ENCODE measurements at regions not wholly inside any gene's neighbourhood (a gene's known extent, or its start where the extent isn't known, plus 50 kb on each side); places are given as distances from the start of the nearest gene placed in this dataset.

DNA sequence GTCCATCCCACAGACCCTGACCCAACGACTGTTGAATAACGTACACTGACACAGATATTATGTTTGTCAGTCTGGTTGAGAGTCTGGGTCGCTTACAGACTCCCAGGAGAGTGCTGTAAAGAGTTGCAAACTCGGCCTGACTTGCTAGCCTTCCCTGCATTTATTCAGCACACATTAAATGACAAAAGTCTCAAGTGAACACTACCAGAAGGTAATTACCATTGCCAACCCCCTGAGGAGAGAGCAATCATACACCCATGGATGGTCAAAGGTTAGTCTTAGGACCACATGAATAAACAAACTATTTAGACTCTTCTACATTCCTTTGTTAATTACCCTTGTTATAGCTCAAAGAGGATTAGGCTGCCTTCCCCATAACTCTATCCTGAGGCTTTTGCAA lies 1048.6 kb downstream of the PCDH17 start:
- no peak for TF ChIP-seq TAF1 (IDR thresholded peaks at IDR 0.05; ENCODE audit: borderline replicate concordance, insufficient read depth, low read length)
- TF ChIP-seq FOXP2 (optimal IDR thresholded peaks at IDR 0.05; ENCODE audit: borderline replicate concordance, extremely low read depth, extremely low read length, insufficient read depth): no peak
- TF ChIP-seq SIN3A (IDR thresholded peaks at IDR 0.05; ENCODE audit: borderline replicate concordance, insufficient read depth, low read length): no peak
- TF ChIP-seq, protein P1, sequence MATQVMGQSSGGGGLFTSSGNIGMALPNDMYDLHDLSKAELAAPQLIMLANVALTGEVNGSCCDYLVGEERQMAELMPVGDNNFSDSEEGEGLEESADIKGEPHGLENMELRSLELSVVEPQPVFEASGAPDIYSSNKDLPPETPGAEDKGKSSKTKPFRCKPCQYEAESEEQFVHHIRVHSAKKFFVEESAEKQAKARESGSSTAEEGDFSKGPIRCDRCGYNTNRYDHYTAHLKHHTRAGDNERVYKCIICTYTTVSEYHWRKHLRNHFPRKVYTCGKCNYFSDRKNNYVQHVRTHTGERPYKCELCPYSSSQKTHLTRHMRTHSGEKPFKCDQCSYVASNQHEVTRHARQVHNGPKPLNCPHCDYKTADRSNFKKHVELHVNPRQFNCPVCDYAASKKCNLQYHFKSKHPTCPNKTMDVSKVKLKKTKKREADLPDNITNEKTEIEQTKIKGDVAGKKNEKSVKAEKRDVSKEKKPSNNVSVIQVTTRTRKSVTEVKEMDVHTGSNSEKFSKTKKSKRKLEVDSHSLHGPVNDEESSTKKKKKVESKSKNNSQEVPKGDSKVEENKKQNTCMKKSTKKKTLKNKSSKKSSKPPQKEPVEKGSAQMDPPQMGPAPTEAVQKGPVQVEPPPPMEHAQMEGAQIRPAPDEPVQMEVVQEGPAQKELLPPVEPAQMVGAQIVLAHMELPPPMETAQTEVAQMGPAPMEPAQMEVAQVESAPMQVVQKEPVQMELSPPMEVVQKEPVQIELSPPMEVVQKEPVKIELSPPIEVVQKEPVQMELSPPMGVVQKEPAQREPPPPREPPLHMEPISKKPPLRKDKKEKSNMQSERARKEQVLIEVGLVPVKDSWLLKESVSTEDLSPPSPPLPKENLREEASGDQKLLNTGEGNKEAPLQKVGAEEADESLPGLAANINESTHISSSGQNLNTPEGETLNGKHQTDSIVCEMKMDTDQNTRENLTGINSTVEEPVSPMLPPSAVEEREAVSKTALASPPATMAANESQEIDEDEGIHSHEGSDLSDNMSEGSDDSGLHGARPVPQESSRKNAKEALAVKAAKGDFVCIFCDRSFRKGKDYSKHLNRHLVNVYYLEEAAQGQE (IDR thresholded peaks at IDR 0.05; ENCODE audit: insufficient read depth in 1 of 2, low read depth in 2 of 2, low read length in 2 of 2): no peak
- TF ChIP-seq POLR2AphosphoS5 (IDR thresholded peaks at IDR 0.05; ENCODE audit: low read depth, low read length): no peak

- TF ChIP-seq, protein P1 (IDR thresholded peaks at IDR 0.05; ENCODE audit: insufficient read depth in 1 of 2, low read depth in 2 of 2, low read length in 2 of 2): no peak
- no peak for TF ChIP-seq SIN3A (IDR thresholded peaks at IDR 0.05; ENCODE audit: borderline replicate concordance, insufficient read depth, low read length)
- no peak for TF ChIP-seq TAF1 (IDR thresholded peaks at IDR 0.05; ENCODE audit: borderline replicate concordance, insufficient read depth, low read length)
- TF ChIP-seq POLR2AphosphoS5 (IDR thresholded peaks at IDR 0.05; ENCODE audit: low read depth, low read length): no peak
- no peak for TF ChIP-seq FOXP2 (optimal IDR thresholded peaks at IDR 0.05; ENCODE audit: borderline replicate concordance, extremely low read depth, extremely low read length, insufficient read depth)
Observed at GRCh38 chr13:58682616-58683015, 1051.1 kb downstream of the PCDH17 start.

GRCh38 chr13:58687148-58687547 lies 1055.6 kb downstream of the PCDH17 start:
- TF ChIP-seq TAF1 (IDR thresholded peaks at IDR 0.05; ENCODE audit: borderline replicate concordance, insufficient read depth, low read length) (no peak), FOXP2 (optimal IDR thresholded peaks at IDR 0.05; ENCODE audit: borderline replicate concordance, extremely low read depth, extremely low read length, insufficient read depth) (no peak), POLR2AphosphoS5 (IDR thresholded peaks at IDR 0.05; ENCODE audit: low read depth, low read length) (no peak), SIN3A (IDR thresholded peaks at IDR 0.05; ENCODE audit: borderline replicate concordance, insufficient read depth, low read length) (no peak)
- TF ChIP-seq, protein P1 (IDR thresholded peaks at IDR 0.05; ENCODE audit: insufficient read depth in 1 of 2, low read depth in 2 of 2, low read length in 2 of 2): no peak

- TF ChIP-seq, protein P1 (IDR thresholded peaks at IDR 0.05; ENCODE audit: insufficient read depth in 1 of 2, low read depth in 2 of 2, low read length in 2 of 2): no peak
- TF ChIP-seq FOXP2 (optimal IDR thresholded peaks at IDR 0.05; ENCODE audit: borderline replicate concordance, extremely low read depth, extremely low read length, insufficient read depth): no peak
Observed at GRCh38 chr13:58698531-58698930, 1067.0 kb downstream of the PCDH17 start.

DNA sequence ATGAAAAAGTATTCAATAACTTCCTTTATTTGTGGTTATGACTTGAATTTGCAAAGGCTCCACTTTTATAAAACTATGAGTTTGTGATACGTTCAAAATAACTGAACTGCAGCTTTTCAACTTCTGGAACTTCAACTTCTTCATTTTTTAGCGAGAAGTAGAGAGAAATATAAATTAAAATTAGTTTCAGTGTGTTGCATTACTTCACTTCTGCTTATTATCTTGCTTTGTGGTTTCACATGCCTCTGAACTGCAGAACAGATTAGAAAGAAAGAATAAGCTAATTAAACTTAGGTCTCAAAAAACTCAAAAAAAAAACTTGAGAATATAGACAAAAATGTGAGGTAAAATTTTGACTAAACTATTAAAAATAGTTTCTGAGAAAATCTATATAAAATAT lies 1073.4 kb downstream of the PCDH17 start:
- TF ChIP-seq, protein P1 (IDR thresholded peaks at IDR 0.05; ENCODE audit: insufficient read depth in 1 of 2, low read depth in 2 of 2, low read length in 2 of 2): no peak
- no peak for TF ChIP-seq POLR2AphosphoS5 (IDR thresholded peaks at IDR 0.05; ENCODE audit: low read depth, low read length)
- TF ChIP-seq SIN3A (IDR thresholded peaks at IDR 0.05; ENCODE audit: borderline replicate concordance, insufficient read depth, low read length): no peak
- no peak for TF ChIP-seq FOXP2 (optimal IDR thresholded peaks at IDR 0.05; ENCODE audit: borderline replicate concordance, extremely low read depth, extremely low read length, insufficient read depth)
- no peak for TF ChIP-seq TAF1 (IDR thresholded peaks at IDR 0.05; ENCODE audit: borderline replicate concordance, insufficient read depth, low read length)
